ENCODE measurements at regions not wholly inside any gene's neighbourhood (a gene's known extent, or its start where the extent isn't known, plus 50 kb on each side); places are given as distances from the start of the nearest gene placed in this dataset.
A peak's percentile ranks its signal among the peaks of the same experiment; 100 is the strongest.

- no peak for TF ChIP-seq CTCF (conservative IDR thresholded peaks at IDR 0.05; ENCODE audit: low read depth, low read length)
- no peak for DNase-seq (ENCODE audit: low read depth)
- H3K4me3 ChIP-seq (ENCODE audit: low read depth, low read length): no peak overlapping the region
Observed at GRCh38 chr11:19552161-19552560, 160.5 kb upstream of the NAV2 start.

- no peak for DNase-seq (ENCODE audit: low read depth)
- H3K4me3 ChIP-seq (ENCODE audit: low read depth, low read length): no peak overlapping the region
- no peak for TF ChIP-seq CTCF (conservative IDR thresholded peaks at IDR 0.05; ENCODE audit: low read depth, low read length)
Observed at GRCh38 chr11:19551457-19551856, 161.2 kb upstream of the NAV2 start.

GRCh38 chr11:19547044-19547443, 165.6 kb upstream of the NAV2 start:
- no peak for DNase-seq (ENCODE audit: low read depth)
- no peak for TF ChIP-seq CTCF (conservative IDR thresholded peaks at IDR 0.05; ENCODE audit: low read depth, low read length)

DNA sequence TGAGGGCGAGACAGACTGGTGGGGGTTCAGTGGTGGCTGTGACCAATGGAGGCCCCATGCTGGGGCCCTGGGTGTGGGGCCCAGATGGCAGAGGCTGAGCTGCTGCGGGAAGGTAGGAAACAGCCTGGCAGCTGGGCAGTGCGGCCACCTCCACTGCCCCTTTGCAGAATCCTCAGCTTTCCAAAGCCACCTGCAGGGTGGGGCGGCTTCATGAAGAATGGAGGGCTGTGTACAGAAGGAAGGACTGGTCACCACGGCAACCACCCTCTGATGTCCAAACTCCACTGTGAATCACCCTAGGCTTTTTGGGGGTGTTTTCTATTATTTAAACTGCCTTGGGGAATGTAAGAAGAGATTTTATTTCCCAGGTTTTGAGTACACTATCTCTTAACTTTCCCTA, 166.3 kb upstream of the NAV2 start:
- H3K4me3 ChIP-seq (ENCODE audit: low read depth, low read length): no peak overlapping the region
- no peak for TF ChIP-seq CTCF (conservative IDR thresholded peaks at IDR 0.05; ENCODE audit: low read depth, low read length)
- DNase-seq (ENCODE audit: low read depth): peak; percentile 14

More at GRCh38 chr11:19547044-19547443, 165.6 kb upstream of the NAV2 start:
- no peak overlapping the region for H3K4me3 ChIP-seq (ENCODE audit: low read depth, low read length)

DNA sequence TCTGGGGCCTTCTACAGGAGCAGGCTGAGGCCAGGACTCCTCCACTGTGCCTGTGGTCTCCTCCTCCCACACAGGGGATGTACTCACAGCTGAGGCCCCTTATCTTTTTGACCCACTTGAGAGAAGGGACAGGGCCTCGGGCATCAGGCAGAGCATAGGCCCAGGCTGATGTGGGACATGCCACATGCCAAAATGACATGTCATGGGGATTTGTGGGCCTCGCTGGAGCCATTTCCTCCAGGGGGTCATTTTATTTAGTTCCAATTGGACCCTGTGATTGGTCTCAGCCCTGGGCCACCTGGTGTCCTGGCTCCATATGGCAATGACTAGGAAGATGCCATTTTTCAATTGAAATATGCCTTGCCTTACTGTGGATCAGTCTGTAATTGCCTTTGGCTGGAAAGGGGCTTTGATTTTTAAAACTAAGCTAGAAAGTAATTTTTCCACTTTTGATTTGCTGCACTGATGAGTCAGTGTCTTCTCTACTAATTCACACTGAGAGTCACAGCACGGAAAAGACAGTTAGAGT, 171.1 kb upstream of the NAV2 start:
- peak; percentile 17 for TF ChIP-seq CTCF (conservative IDR thresholded peaks at IDR 0.05; ENCODE audit: low read depth, low read length)
- H3K4me3 ChIP-seq (ENCODE audit: low read depth, low read length): no peak overlapping the region
- DNase-seq (ENCODE audit: low read depth): no peak

DNA sequence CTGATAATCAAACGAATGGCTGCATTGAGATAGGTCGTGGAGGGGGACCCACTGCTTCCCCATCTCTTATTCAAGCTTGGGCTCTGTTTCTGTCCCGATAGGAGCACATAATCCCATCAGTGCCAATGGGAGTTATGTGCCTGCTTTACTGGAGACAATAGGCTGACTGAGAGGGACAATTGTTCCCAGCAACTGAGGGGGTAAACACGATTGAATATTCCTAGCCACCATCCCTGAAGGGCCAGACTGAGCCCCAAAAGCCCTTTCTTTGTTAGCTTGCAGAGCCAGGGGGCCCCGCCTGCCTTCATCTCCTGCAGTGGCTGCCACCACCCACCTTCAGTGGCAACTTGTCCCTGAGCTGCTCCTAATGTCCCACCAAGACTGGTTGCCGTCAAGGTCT, 172.8 kb upstream of the NAV2 start:
- no peak for DNase-seq (ENCODE audit: low read depth)
- H3K4me3 ChIP-seq (ENCODE audit: low read depth, low read length): no peak overlapping the region
- TF ChIP-seq CTCF (conservative IDR thresholded peaks at IDR 0.05; ENCODE audit: low read depth, low read length): no peak

- no peak overlapping the region for H3K4me3 ChIP-seq (ENCODE audit: low read depth, low read length)
- TF ChIP-seq CTCF (conservative IDR thresholded peaks at IDR 0.05; ENCODE audit: low read depth, low read length): no peak
Observed at GRCh38 chr11:19537803-19538453, 174.7 kb upstream of the NAV2 start.

More at GRCh38 chr11:19537803-19538453, 174.7 kb upstream of the NAV2 start:
- no peak for DNase-seq (ENCODE audit: low read depth)
